ENCODE measurements at regions not wholly inside any gene's neighbourhood (a gene's known extent, or its start where the extent isn't known, plus 50 kb on each side); places are given as distances from the start of the nearest gene placed in this dataset.

- DNase-seq = peak; percentile 47
Measured at GRCh38 chr4:143273160-143273917, 63.3 kb upstream of the GAB1 start.

- no peak for DNase-seq
Measured at GRCh38 chr4:143280861-143281260, 55.8 kb upstream of the GAB1 start.

- DNase-seq = no peak
Measured at GRCh38 chr4:143281507-143282190, 55.0 kb upstream of the GAB1 start.

GRCh38 chr4:143282211-143282707 is 54.4 kb upstream of the GAB1 start:
- DNase-seq = peak; percentile 80

GRCh38 chr4:143285696-143286437 is 50.8 kb upstream of the GAB1 start:
- no peak for DNase-seq

GRCh38 chr4:143286701-143287571 is 49.7 kb upstream of the GAB1 start:
- DNase-seq = peak; percentile 65
